Lung (tissue), 11 donors: ENCODE measurements at regions not wholly inside any gene's neighbourhood (a gene's known extent, or its start where the extent isn't known, plus 50 kb on each side); places are given as distances from the start of the nearest gene placed in this dataset.

Experiments
- ATAC-seq: fragments of 200-7000 bp; cut with Tn5 transposase; one replicate; pipeline ENCODE4 v1.9.1; 2020; ENCODE audit warnings: moderate number of reproducible peaks; ENCODE audit not compliant: insufficient read depth, low FRiP score
- DNase-seq, 3 donors: peaks; one replicate each; pipeline ENCODE4 v3.0.0-alpha.2; 2013 to 2017
- H3K27ac ChIP-seq, 2 donors: one replicate each; pipeline ENCODE4 v1.5.1; 2013; ENCODE audit warnings: mild to moderate bottlenecking in 2 of 2, moderate library complexity in 2 of 2, control low read depth in 1 of 2, inconsistent platforms in 1 of 2, low read depth in 1 of 2, low read length in 1 of 2
- H3K27me3 ChIP-seq, 3 donors: one replicate each; pipeline ENCODE4 v1.5.1; 2013; ENCODE audit warnings: low read length in 2 of 3; ENCODE audit not compliant: control insufficient read depth in 3 of 3, insufficient read depth in 3 of 3
- H3K36me3 ChIP-seq, 4 donors: one replicate each; pipeline ENCODE4 v1.5.1; 2013; ENCODE audit warnings: low read length in 4 of 4, mild to moderate bottlenecking in 1 of 4, moderate library complexity in 1 of 4; ENCODE audit not compliant: control insufficient read depth in 4 of 4, insufficient read depth in 4 of 4
- H3K4me1 ChIP-seq, 5 donors: one replicate each; pipeline ENCODE4 v1.5.1; 2013; ENCODE audit warnings: low read length in 5 of 5, mild to moderate bottlenecking in 2 of 5, moderate library complexity in 1 of 5; ENCODE audit not compliant: control insufficient read depth in 5 of 5, insufficient read depth in 5 of 5
- H3K4me3 ChIP-seq: one replicate; pipeline ENCODE4 v1.5.1; 2013; ENCODE audit warnings: mild to moderate bottlenecking, control low read depth, moderate library complexity
- H3K9ac ChIP-seq, 2 donors: one replicate each; pipeline ENCODE4 v1.5.1; 2013; ENCODE audit warnings: low read length in 2 of 2, control low read depth in 1 of 2; ENCODE audit not compliant: insufficient read depth in 1 of 2
- H3K9me3 ChIP-seq, 4 donors: one replicate each; pipeline ENCODE4 v1.5.1; 2013; ENCODE audit warnings: low read length in 3 of 4, mild to moderate bottlenecking in 1 of 4, moderate library complexity in 1 of 4; ENCODE audit not compliant: control insufficient read depth in 4 of 4, insufficient read depth in 3 of 4
- WGBS, 2 donors: extraction: QIAGEN DNeasy Blood & Tissue Kit; methylation state at CpG; one replicate each; pipeline ENCODE4 v1.1.7; 2013; 5-methylcytosine and 5-hydroxymethylcytosine counted together
- TF ChIP-seq, protein P1 (sequence below): IDR thresholded peaks from 2 replicates; pipeline ENCODE4 v1.5.1; 2012; ENCODE audit warnings: mild to moderate bottlenecking; ENCODE audit errors: control extremely low read depth, extremely low read depth
- donor health status: control.
- donor health status: control.
- donor health status: Bipolar disorder and iron deficiency.
- donor health status: healthy.
- donor health status: DM: yes; HTN: yes; CAD: no.

DNA sequence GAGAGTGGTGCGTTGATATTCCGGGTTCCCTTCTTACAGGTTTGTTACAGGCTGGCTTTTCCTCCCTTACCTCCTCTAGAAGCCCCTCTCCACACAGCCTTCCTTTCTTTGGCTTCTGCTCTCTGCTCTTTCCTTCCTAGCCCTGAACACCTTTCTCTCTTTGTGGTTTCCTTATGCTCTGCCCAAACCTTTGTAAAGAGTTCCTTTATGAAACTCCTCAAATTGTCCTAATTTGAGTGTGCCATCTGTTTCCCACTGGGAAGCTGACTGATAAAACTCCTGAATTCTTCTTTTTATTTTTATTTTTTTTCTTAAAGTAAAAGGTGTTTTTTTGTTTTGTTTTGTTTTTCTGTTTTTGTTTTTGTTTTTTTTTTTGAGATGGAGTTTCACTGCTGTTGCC is 60.1 kb upstream of the OTX2 start:
- Histone ChIP-seq H3K9ac (no peak overlapping the region), H3K27me3 (no peaks in the 10 kb centered on the region), H3K4me1 (no peaks in the 10 kb centered on the region), H3K36me3 (no peaks in the 10 kb centered on the region), H3K9me3 (no peaks in the 10 kb centered on the region), H3K4me3 (no peak overlapping the region), H3K27ac (no peak overlapping the region)
- no peak for ATAC-seq
- DNase-seq, result no peak
- WGBS, 2 donors, result 91 to 95% methylated on average over 2 of the region's 2 CpGs
- TF ChIP-seq, protein P1, sequence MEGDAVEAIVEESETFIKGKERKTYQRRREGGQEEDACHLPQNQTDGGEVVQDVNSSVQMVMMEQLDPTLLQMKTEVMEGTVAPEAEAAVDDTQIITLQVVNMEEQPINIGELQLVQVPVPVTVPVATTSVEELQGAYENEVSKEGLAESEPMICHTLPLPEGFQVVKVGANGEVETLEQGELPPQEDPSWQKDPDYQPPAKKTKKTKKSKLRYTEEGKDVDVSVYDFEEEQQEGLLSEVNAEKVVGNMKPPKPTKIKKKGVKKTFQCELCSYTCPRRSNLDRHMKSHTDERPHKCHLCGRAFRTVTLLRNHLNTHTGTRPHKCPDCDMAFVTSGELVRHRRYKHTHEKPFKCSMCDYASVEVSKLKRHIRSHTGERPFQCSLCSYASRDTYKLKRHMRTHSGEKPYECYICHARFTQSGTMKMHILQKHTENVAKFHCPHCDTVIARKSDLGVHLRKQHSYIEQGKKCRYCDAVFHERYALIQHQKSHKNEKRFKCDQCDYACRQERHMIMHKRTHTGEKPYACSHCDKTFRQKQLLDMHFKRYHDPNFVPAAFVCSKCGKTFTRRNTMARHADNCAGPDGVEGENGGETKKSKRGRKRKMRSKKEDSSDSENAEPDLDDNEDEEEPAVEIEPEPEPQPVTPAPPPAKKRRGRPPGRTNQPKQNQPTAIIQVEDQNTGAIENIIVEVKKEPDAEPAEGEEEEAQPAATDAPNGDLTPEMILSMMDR, result no peak

DNA sequence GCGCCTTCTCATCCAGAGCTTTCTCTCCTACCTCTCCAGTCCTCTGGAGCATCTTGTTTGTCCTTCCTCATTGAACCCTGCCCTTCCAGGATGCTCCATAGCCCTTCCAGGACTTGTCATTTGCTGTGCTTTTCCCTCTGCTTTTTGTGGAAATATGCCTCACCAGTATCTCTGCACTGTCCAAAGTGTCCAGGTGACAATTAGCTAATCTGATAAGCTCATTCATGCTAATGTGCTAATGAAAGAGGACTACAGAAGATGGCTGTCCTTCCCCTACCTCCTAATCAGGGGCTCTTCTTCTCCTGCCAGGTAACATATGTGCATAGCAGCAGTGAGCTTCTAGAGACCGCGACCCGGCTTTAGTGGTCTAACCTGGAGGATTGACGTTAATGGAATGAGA is 58.4 kb upstream of the OTX2 start:
- H3K4me1 ChIP-seq, result no peaks in the 10 kb centered on the region
- no peak overlapping the region for H3K27ac ChIP-seq
- TF ChIP-seq, protein P1, result no peak
- ATAC-seq (no peak), DNase-seq (no peak)
- H3K9me3 ChIP-seq, result no peaks in the 10 kb centered on the region
- no peaks in the 10 kb centered on the region for H3K27me3 ChIP-seq
- H3K4me3 ChIP-seq, result no peak overlapping the region
- H3K36me3 ChIP-seq, result no peaks in the 10 kb centered on the region
- H3K9ac ChIP-seq, result no peak overlapping the region
- 81 to 83% methylated on average over 5 of the region's 5 CpGs for WGBS, 2 donors

DNA sequence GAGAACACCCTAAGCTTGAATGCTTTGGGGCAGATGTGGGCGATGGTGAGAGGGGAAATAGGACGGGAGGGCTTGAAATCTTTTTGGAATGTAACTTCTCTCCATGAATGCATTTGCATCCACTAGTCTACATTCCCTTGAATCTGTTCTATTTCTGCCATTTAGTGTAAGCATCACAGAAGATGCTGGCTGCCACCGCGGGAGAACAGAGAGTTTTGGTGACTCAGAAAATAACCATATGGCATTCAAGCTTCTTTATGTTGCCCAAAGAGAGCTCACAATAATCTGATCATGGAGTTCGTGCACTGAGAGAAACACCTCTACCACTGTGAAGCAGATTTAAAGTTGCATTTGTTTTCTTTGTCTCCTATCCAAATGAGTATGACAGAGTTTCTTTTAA is 52.6 kb upstream of the OTX2 start:
- no peaks in the 10 kb centered on the region for H3K36me3 ChIP-seq
- DNase-seq (no peak), ATAC-seq (no peak)
- H3K9me3 ChIP-seq, result no peaks in the 10 kb centered on the region
- no peak overlapping the region for H3K4me3 ChIP-seq
- no peaks in the 10 kb centered on the region for H3K4me1 ChIP-seq
- no peak overlapping the region for H3K27ac ChIP-seq
- TF ChIP-seq, protein P1, result no peak
- H3K9ac ChIP-seq, result no peak overlapping the region
- H3K27me3 ChIP-seq, result peaks cover 0 to 2% (median 0%) of the 10 kb centered on the region in 3 donors
- WGBS, 2 donors, result 65 to 66% methylated on average over 5 of the region's 5 CpGs

DNA sequence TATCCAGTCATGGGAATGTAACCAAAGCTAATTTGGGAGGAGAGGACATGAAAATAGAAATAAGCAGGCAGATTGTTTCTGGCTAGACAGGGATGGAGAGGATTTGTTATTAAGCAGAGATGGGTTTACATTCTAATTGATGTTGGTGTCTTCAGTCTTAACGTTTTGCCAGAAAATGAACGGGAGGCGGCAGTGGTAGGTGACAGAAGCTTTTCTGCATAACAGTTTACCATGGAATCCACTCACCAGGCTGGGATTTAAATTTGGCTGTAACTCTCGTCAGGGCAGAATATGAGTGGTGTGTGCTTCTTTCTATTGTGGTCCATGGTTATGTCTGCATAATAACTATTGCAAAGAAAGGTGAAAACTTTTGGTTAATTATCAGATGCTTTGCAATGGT is 50.2 kb upstream of the OTX2 start:
- DNase-seq (no peak), ATAC-seq (no peak)
- H3K4me1 ChIP-seq, result peaks cover 0 to 8% (median 0%) of the 10 kb centered on the region in 5 donors
- H3K27me3 ChIP-seq, result peaks cover 0 to 7% (median 0%) of the 10 kb centered on the region in 3 donors
- no peak overlapping the region for H3K4me3 ChIP-seq
- peaks cover 0 to 1% (median 0%) of the 10 kb centered on the region in 4 donors for H3K9me3 ChIP-seq
- TF ChIP-seq, protein P1, result no peak
- 49 to 55% methylated on average over 4 of the region's 4 CpGs for WGBS, 2 donors
- H3K9ac ChIP-seq, result no peak overlapping the region
- H3K27ac ChIP-seq, result no peak overlapping the region
- no peaks in the 10 kb centered on the region for H3K36me3 ChIP-seq
